H9 (cell line): ENCODE measurements at regions not wholly inside any gene's neighbourhood (a gene's known extent, or its start where the extent isn't known, plus 50 kb on each side); places are given as distances from the start of the nearest gene placed in this dataset.

Experiments
- DNase-seq: peaks from one replicate; pipeline ENCODE4 v3.0.0-alpha.2; 2017
- H2AFZ ChIP-seq: one replicate; pipeline ENCODE4 v1.6.1; 2013; ENCODE audit warnings: mild to moderate bottlenecking, low read length, control low read depth, moderate library complexity
- H2AK5ac ChIP-seq: 2 replicates; pipeline ENCODE4 v1.6.1; 2013; ENCODE audit warnings: low read length, control low read depth, mixed read lengths; ENCODE audit not compliant: insufficient read length
- H2BK120ac ChIP-seq: one replicate; pipeline ENCODE4 v1.6.1; 2013; ENCODE audit warnings: low read depth, mild to moderate bottlenecking, low read length, control low read depth, inconsistent platforms; ENCODE audit not compliant: poor library complexity, severe bottlenecking
- H2BK12ac ChIP-seq: 2 replicates; pipeline ENCODE4 v1.6.1; 2013; ENCODE audit warnings: low read length, control low read depth, mixed read lengths, low read depth; ENCODE audit not compliant: insufficient read length
- H2BK15ac ChIP-seq: 2 replicates; pipeline ENCODE4 v1.6.1; 2013; ENCODE audit warnings: low read depth, low read length, control low read depth
- H2BK20ac ChIP-seq: one replicate; pipeline ENCODE4 v1.6.1; 2013; ENCODE audit warnings: low read depth, mild to moderate bottlenecking, low read length, control low read depth, inconsistent platforms; ENCODE audit not compliant: poor library complexity, severe bottlenecking
- H2BK5ac ChIP-seq: 2 replicates; pipeline ENCODE4 v1.6.1; 2013; ENCODE audit warnings: low read length, control low read depth, mixed read lengths; ENCODE audit not compliant: insufficient read length
- H3K14ac ChIP-seq: 2 replicates; pipeline ENCODE4 v1.6.1; 2013; ENCODE audit warnings: low read length, control low read depth; ENCODE audit not compliant: insufficient read depth
- H3K18ac ChIP-seq: 2 replicates; pipeline ENCODE4 v1.6.1; 2013; ENCODE audit warnings: low read depth, mild to moderate bottlenecking, mixed read lengths, low read length, control low read depth; ENCODE audit not compliant: insufficient read length
- H3K23ac ChIP-seq: 2 replicates; pipeline ENCODE4 v1.6.1; 2013; ENCODE audit warnings: low read length, control low read depth, mixed read lengths, low read depth; ENCODE audit not compliant: insufficient read length
- H3K23me2 ChIP-seq: 2 replicates; pipeline ENCODE4 v1.6.1; 2013; ENCODE audit warnings: low read depth, mild to moderate bottlenecking, mixed read lengths, low read length, control low read depth; ENCODE audit not compliant: insufficient read length, poor library complexity, severe bottlenecking
- H3K27ac ChIP-seq: 2 replicates; pipeline ENCODE4 v1.5.1; 2013; ENCODE audit warnings: low read length, control low read depth, mixed read lengths, low read depth; ENCODE audit not compliant: insufficient read length
- H3K27me3 ChIP-seq: 2 replicates; pipeline ENCODE4 v1.6.1; 2013; ENCODE audit warnings: low read length, control low read depth, inconsistent platforms; ENCODE audit not compliant: insufficient read depth
- H3K4ac ChIP-seq: 2 replicates; pipeline ENCODE4 v1.6.1; 2013; ENCODE audit warnings: low read depth, mild to moderate bottlenecking, control low read depth, inconsistent platforms, low read length, moderate library complexity
- H3K4me1 ChIP-seq: 2 replicates; pipeline ENCODE4 v1.6.1; 2013; ENCODE audit warnings: low read length, control low read depth, inconsistent platforms; ENCODE audit not compliant: insufficient read depth
- H3K4me2 ChIP-seq: 2 replicates; pipeline ENCODE4 v1.6.1; 2013; ENCODE audit warnings: low read length, control low read depth, mixed read lengths; ENCODE audit not compliant: insufficient read length, insufficient read depth
- H3K56ac ChIP-seq: 2 replicates; pipeline ENCODE4 v1.6.1; 2013; ENCODE audit warnings: low read depth, mild to moderate bottlenecking, mixed read lengths, low read length, control low read depth; ENCODE audit not compliant: insufficient read length
- H3K79me1 ChIP-seq: 2 replicates; pipeline ENCODE4 v1.6.1; 2013; ENCODE audit warnings: low read depth, mild to moderate bottlenecking, moderate library complexity, low read length, control low read depth, inconsistent platforms; ENCODE audit not compliant: insufficient read depth, poor library complexity, severe bottlenecking
- H3K79me2 ChIP-seq: 2 replicates; pipeline ENCODE4 v1.6.1; 2013; ENCODE audit warnings: low read length, control low read depth, inconsistent platforms; ENCODE audit not compliant: insufficient read depth
- H3K9ac ChIP-seq: 2 replicates; pipeline ENCODE4 v1.6.1; 2013; ENCODE audit warnings: low read length, control low read depth, mixed read lengths; ENCODE audit not compliant: insufficient read length; ENCODE audit errors: extremely low read depth
- H3K9me3 ChIP-seq: one replicate; pipeline ENCODE4 v1.6.1; 2013; ENCODE audit warnings: low read depth, low read length, inconsistent platforms; ENCODE audit not compliant: control insufficient read depth
- H3T11ph ChIP-seq: one replicate; pipeline ENCODE4 v1.6.1; 2013; ENCODE audit warnings: mild to moderate bottlenecking, low read length, control low read depth, inconsistent platforms
- H4K20me1 ChIP-seq: one replicate; pipeline ENCODE4 v1.6.1; 2013; ENCODE audit not compliant: control insufficient read depth, insufficient read length, insufficient read depth
- H4K5ac ChIP-seq: 2 replicates; pipeline ENCODE4 v1.6.1; 2013; ENCODE audit warnings: low read depth, mild to moderate bottlenecking, mixed read lengths, low read length, control low read depth; ENCODE audit not compliant: insufficient read length
- H4K8ac ChIP-seq: replicated peaks from 2 replicates; pipeline ENCODE4 v1.6.1; 2013; ENCODE audit warnings: low read length, control low read depth, mixed read lengths, low read depth; ENCODE audit not compliant: insufficient read length
- H4K91ac ChIP-seq: 2 replicates; pipeline ENCODE4 v1.6.1; 2013; ENCODE audit warnings: low read depth, mild to moderate bottlenecking, moderate library complexity, mixed read lengths, low read length, control low read depth; ENCODE audit not compliant: insufficient read length
- H3K27ac Mint-ChIP-seq, 3 experiments: 2 replicates in 2 of 3; 3 replicates in 1 of 3; pipeline ENCODE4 v1.8.0; 2020 to 2021; ENCODE audit warnings: mixed read lengths in 3 of 3, mild to moderate bottlenecking in 1 of 3, moderate library complexity in 1 of 3
- H3K27me3 Mint-ChIP-seq: 2 replicates; pipeline ENCODE4 v1.8.0; 2021; ENCODE audit warnings: low read depth, mild to moderate bottlenecking, moderate library complexity, mixed read lengths
- H3K36me3 Mint-ChIP-seq, 3 experiments: 2 replicates in 2 of 3; 3 replicates in 1 of 3; pipeline ENCODE4 v1.8.0; 2020 to 2021; ENCODE audit warnings: low read depth in 3 of 3, mixed read lengths in 3 of 3; ENCODE audit not compliant: insufficient read depth in 1 of 3
- H3K4me1 Mint-ChIP-seq, 2 experiments: 2 replicates each; pipeline ENCODE4 v1.8.0; 2020; ENCODE audit warnings: mixed read lengths in 2 of 2
- H3K4me3 Mint-ChIP-seq, 2 experiments: 2 replicates in 1 of 2; 3 replicates in 1 of 2; pipeline ENCODE4 v1.8.0; 2020 to 2021; ENCODE audit warnings: mild to moderate bottlenecking in 2 of 2, mixed read lengths in 2 of 2, moderate library complexity in 1 of 2
- H3K9me3 Mint-ChIP-seq, 2 experiments: 2 replicates in 1 of 2; 3 replicates in 1 of 2; pipeline ENCODE4 v1.8.0; 2020; ENCODE audit warnings: mild to moderate bottlenecking in 2 of 2, mixed read lengths in 2 of 2, moderate library complexity in 1 of 2
- WGBS: extraction: QIAGEN DNeasy Blood & Tissue Kit; methylation state at CpG from one replicate; pipeline ENCODE4 v1.1.7; 2013; ENCODE audit warnings: missing lambda C conversion rate, low lambda C conversion rate, mixed read lengths; ENCODE audit not compliant: insufficient read length; ENCODE audit errors: extremely low coverage; 5-methylcytosine and 5-hydroxymethylcytosine counted together
- TF ChIP-seq, protein P1 (sequence below): fragments of 200-600 bp; sonication (generic); conservative IDR thresholded peaks from 3 replicates; pipeline ENCODE4 v1.8.0; 2021; ENCODE audit warnings: antibody characterized with exemption, mild to moderate bottlenecking

DNA sequence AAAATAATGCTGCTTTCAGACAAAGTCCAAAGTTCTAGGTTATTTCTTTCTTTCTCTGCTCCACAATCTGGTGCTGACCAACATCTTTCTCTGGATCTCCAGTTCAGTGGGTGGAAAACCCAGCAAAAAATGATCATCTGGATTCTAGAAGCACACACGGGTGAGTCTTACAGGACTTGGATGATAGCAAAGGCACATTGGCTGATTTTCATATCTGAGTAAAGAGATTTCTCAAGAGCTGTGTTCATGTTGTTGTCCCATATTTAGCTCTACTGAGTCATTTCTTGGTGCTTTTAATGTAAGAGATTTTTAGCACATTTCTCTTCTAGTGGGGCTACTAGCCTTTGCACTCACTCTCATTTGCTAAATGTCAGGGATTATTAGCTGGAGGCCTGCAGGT, 336.7 kb downstream of the GALC start:
- no peak overlapping the region for H4K5ac ChIP-seq
- Mint-ChIP-seq H3K4me3 (no peak overlapping the region), H3K27ac (no peak overlapping the region), H3K36me3 (no peaks in the 10 kb centered on the region), H3K27me3 (no peaks in the 10 kb centered on the region), H3K9me3 (peaks cover 2 to 6% of the 10 kb centered on the region in 2 experiments; a peak in 4 of 5 replicates), H3K4me1 (peaks cover 5 to 9% of the 10 kb centered on the region in 2 experiments; a peak in 3 of 4 replicates)
- no peaks in the 10 kb centered on the region; the same call in 1 of the 2 replicates for H3K79me2 ChIP-seq
- no CpG with 5 or more reads among the region's 1 CpG for WGBS
- no peak overlapping the region for H3K27ac ChIP-seq
- H3K27me3 ChIP-seq: no peaks in the 10 kb centered on the region
- TF ChIP-seq, protein P1, sequence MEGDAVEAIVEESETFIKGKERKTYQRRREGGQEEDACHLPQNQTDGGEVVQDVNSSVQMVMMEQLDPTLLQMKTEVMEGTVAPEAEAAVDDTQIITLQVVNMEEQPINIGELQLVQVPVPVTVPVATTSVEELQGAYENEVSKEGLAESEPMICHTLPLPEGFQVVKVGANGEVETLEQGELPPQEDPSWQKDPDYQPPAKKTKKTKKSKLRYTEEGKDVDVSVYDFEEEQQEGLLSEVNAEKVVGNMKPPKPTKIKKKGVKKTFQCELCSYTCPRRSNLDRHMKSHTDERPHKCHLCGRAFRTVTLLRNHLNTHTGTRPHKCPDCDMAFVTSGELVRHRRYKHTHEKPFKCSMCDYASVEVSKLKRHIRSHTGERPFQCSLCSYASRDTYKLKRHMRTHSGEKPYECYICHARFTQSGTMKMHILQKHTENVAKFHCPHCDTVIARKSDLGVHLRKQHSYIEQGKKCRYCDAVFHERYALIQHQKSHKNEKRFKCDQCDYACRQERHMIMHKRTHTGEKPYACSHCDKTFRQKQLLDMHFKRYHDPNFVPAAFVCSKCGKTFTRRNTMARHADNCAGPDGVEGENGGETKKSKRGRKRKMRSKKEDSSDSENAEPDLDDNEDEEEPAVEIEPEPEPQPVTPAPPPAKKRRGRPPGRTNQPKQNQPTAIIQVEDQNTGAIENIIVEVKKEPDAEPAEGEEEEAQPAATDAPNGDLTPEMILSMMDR: no peak
- peaks cover 4% of the 10 kb centered on the region; the same call in 1 of the 2 replicates for H3K4me1 ChIP-seq
- no peaks in the 10 kb centered on the region for H4K20me1 ChIP-seq
- H3K23me2 ChIP-seq: no peaks in the 10 kb centered on the region
- no peak overlapping the region for H4K91ac ChIP-seq
- H3K79me1 ChIP-seq: no peaks in the 10 kb centered on the region
- no peak overlapping the region for H2BK15ac ChIP-seq
- H2AK5ac ChIP-seq: no peak overlapping the region
- no peak overlapping the region for H3K18ac ChIP-seq
- no peak overlapping the region for H3K56ac ChIP-seq
- no peak overlapping the region for H2BK20ac ChIP-seq
- no peak overlapping the region for H2AFZ ChIP-seq
- no peak overlapping the region for H3K9ac ChIP-seq
- DNase-seq: no peak
- no peak overlapping the region for H3K4me2 ChIP-seq
- H3K14ac ChIP-seq: no peak overlapping the region
- no peak overlapping the region for H2BK120ac ChIP-seq
- H4K8ac ChIP-seq: no peak overlapping the region
- H3K9me3 ChIP-seq: no peaks in the 10 kb centered on the region
- no peak overlapping the region for H2BK5ac ChIP-seq
- H3K23ac ChIP-seq: no peak overlapping the region
- no peak overlapping the region for H3T11ph ChIP-seq
- H2BK12ac ChIP-seq: no peak overlapping the region
- H3K4ac ChIP-seq: no peak overlapping the region
